ACC112 (cell line): ENCODE measurements at regions not wholly inside any gene's neighbourhood (a gene's known extent, or its start where the extent isn't known, plus 50 kb on each side); places are given as distances from the start of the nearest gene placed in this dataset.

Experiments used
- H2AFZ ChIP-seq: fragments of 200-600 bp; sonication (generic); one replicate; pipeline ENCODE4 v1.6.0; 2017; ENCODE audit warnings: antibody characterized with exemption, low read length; ENCODE audit not compliant: unreplicated experiment
- H3K27ac ChIP-seq: fragments of 200-600 bp; sonication (generic); 2 replicates; pipeline ENCODE4 v1.5.1; 2014; ENCODE audit warnings: low read depth, mild to moderate bottlenecking, antibody characterized with exemption, low read length, moderate library complexity
- H3K27me3 ChIP-seq: fragments of 200-600 bp; sonication (generic); 2 replicates; pipeline ENCODE4 v1.6.1; 2014; ENCODE audit warnings: mild to moderate bottlenecking, antibody characterized with exemption, low read length, moderate library complexity, mixed read lengths; ENCODE audit not compliant: insufficient read depth
- H3K36me3 ChIP-seq: fragments of 200-600 bp; sonication (generic); 2 replicates; pipeline ENCODE4 v1.6.1; 2016; ENCODE audit warnings: mild to moderate bottlenecking, antibody characterized with exemption, low read length, moderate library complexity, mixed read lengths; ENCODE audit not compliant: insufficient read depth
- H3K4me1 ChIP-seq: fragments of 200-600 bp; sonication (generic); one replicate; pipeline ENCODE4 v1.6.1; 2016; ENCODE audit warnings: low read length, mixed read lengths; ENCODE audit not compliant: insufficient read depth, unreplicated experiment, control insufficient read depth
- H3K4me3 ChIP-seq: fragments of 200-600 bp; sonication (generic); 2 replicates; pipeline ENCODE4 v1.5.1; 2014; ENCODE audit warnings: mild to moderate bottlenecking, low read depth, low read length
- H3K79me2 ChIP-seq: fragments of 200-600 bp; sonication (generic); one replicate; pipeline ENCODE4 v1.6.0; 2016; ENCODE audit warnings: low read length; ENCODE audit not compliant: control insufficient read depth, unreplicated experiment, insufficient read depth

DNA sequence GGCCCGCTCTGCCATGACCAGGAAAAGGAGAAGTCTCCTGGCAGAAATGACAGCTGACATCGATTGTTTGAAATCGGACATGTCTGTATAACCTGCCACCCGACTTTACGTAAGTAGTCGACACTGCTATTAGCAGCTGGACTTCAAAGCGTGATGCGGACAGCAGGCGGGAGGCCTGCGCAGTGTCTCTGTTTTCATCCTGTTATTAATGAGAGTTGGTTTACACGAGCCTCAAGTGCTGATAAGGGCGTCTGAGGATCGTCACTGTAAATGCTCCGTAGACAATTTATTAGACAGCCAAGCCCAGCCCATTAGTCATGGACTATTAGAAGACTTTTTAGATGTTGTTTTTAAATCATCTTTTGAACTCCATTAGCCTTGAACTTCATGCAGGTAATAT is 328.3 kb downstream of the FOXL1 start:
- Histone ChIP-seq H3K4me1 (peaks cover 7% of the 10 kb centered on the region), H3K27me3 (no peaks in the 10 kb centered on the region), H2AFZ (no peak overlapping the region), H3K79me2 (no peaks in the 10 kb centered on the region), H3K36me3 (no peaks in the 10 kb centered on the region), H3K4me3 (no peak overlapping the region), H3K27ac (no peak overlapping the region)

DNA sequence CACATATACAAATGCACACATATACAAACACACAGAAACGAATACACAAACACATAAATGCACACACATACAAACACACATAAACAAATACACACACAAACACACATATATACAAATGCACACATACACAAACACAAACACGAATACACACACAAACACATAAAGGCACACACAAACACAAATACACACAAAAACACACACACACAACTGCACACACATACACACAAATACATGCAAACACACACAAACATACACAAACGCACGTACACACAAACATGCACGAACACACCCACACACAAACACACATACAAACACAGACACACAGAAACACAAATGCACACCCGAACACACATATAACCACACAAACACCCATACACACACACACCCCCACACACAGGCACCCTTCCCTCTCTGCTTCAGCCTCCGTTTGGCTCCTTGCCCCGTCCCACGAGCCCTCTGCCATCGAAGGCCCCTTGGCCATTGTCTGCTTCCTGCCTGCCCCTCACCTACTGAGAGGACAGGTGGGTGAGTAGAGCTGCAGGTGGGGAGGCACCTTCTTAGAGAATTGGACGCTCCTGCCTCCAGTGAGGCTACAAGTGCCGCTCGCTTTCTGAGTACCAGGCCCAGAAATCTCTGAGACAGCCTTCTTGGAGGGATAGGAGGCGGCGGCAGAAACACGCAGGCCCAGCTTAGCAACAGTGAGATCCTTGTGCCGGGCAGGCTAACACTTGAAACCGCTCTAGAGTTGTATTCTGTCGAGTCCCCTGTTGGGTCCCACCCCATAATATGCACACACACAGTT is 331.2 kb downstream of the FOXL1 start:
- Histone ChIP-seq H3K27ac (no peak overlapping the region), H3K4me1 (peaks cover under 1% of the 10 kb centered on the region), H3K4me3 (no peak overlapping the region), H2AFZ (no peak overlapping the region), H3K27me3 (no peaks in the 10 kb centered on the region), H3K36me3 (no peaks in the 10 kb centered on the region), H3K79me2 (no peaks in the 10 kb centered on the region)

DNA sequence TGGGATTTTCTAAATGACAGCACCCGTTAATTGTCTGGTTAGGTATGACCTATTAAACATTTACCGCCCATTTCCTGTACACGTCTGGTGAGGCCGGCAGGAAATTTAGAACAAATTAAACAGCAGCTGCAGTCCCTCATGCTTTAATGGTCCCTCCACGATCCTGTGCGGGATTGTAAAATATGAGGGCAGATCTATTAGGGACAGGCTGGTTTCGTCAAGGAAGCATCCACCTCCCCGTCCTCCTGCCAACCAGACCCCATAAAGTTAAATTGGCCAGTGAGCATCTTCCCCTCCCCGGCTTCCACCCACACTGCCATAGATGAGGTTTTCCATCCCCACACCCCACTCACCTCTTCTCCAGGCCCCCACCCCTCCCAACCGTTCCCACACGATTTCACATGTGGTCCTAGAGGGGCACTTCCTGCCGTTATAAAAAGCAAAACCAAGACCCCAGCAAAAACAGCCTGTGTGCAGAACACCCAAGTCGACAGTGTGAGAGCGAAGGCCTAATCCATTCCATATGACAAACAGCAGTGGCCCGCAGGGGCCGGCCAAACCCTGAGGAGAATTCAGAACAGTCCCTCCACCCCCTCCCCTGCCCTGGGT is 331.9 kb downstream of the FOXL1 start:
- no peak overlapping the region for H3K27ac ChIP-seq
- no peaks in the 10 kb centered on the region for H3K79me2 ChIP-seq
- H3K27me3 ChIP-seq: no peaks in the 10 kb centered on the region
- H3K36me3 ChIP-seq: no peaks in the 10 kb centered on the region
- peaks cover 8% of the 10 kb centered on the region for H3K4me1 ChIP-seq
- no peak overlapping the region for H2AFZ ChIP-seq
- H3K4me3 ChIP-seq: no peak overlapping the region

DNA sequence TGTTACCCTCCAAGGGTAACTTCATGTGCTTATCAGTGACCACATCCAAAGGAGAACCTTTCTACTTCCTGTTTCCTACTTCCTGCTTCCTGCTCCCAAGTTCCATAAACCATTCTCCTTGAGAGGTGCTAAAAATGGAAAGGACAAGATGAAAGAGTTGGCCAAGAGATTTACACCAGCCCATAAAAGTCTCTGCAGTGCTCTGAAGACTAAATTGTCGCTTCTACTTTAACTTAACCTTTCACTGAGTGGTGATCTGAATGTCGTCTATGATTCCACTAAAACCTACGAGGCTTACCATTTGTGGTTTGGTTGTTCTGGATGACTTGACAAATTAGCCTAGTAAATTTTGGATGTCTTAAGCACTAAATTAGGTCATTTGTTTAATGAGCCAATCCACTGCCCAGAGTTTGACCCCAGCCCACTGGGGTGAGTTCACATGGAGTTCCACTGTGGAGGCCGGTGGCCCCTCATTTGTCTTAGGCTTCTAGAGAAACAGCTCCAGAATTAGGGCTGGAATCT is 333.1 kb downstream of the FOXL1 start:
- no peak overlapping the region for H3K27ac ChIP-seq
- H3K4me1 ChIP-seq: peaks cover 8% of the 10 kb centered on the region
- no peaks in the 10 kb centered on the region for H3K36me3 ChIP-seq
- no peak overlapping the region for H3K4me3 ChIP-seq
- no peaks in the 10 kb centered on the region for H3K79me2 ChIP-seq
- H2AFZ ChIP-seq: no peak overlapping the region
- H3K27me3 ChIP-seq: no peaks in the 10 kb centered on the region

DNA sequence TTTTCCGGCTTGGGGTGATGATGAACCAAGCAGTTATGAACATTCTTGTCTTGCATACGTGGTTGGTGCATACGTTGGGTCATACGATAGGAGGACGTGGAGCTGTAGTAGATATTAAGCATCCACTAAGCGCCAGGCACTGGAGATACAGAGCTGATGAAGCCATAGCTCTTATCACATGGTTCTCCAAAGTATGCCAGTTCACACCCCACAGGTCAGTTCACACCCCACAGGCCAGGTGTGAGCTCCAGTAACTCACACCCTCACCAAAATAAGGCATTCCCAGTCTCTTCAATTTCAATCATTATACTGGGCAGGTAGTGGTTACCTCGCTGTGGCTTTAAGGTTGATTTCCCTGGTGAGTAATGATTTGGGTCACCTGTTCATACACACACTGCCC is 335.5 kb downstream of the FOXL1 start:
- no peak overlapping the region for H2AFZ ChIP-seq
- no peaks in the 10 kb centered on the region for H3K27me3 ChIP-seq
- peaks cover 8% of the 10 kb centered on the region for H3K4me1 ChIP-seq

DNA sequence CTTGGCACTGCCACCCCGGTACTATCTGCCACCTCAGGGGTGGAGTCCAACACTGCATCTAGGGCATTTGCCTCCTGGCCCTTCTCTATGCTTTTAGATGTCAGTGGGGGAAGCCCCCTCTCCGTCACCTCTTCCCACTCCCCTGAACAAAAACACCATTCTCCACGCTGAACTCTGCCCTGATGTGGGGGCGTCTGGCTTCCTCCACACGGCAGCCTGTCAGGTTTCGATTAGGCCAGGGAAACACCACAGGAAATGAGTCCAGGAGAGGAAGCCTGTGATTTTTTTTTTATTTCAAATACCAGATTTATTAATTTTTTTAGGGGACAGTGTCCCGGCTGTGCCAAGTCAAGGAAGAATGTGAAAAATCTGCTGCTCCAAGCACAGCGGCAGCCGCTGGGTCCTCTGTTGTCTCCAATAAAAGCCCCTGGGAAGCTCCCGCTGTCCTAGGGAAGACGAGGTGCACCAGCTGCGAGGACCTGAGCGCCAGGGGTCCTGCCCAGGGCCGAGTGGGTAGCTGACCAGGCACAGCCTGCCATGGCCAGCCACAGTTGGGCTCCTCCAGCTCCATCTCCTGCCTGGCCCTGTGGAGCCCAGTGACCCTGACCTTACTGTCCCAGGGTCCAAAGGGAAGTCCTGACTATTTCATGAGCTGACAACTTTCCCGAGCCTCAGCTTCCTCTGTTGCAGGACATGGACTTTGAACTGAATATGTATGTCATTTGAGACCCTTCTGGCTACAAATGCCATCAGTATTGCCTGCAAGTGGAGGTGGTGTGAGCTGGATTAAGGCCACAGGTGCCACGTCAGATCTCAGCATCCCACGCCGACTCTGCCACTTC is 336.7 kb downstream of the FOXL1 start:
- H3K4me1 ChIP-seq: peaks cover 8% of the 10 kb centered on the region
- H3K27ac ChIP-seq: no peak overlapping the region
- no peaks in the 10 kb centered on the region for H3K36me3 ChIP-seq
- H3K79me2 ChIP-seq: no peaks in the 10 kb centered on the region
- H2AFZ ChIP-seq: no peak overlapping the region
- H3K27me3 ChIP-seq: no peaks in the 10 kb centered on the region
- H3K4me3 ChIP-seq: no peak overlapping the region

More for the DNA sequence above, 335.5 kb downstream of the FOXL1 start:
- no peaks in the 10 kb centered on the region for H3K36me3 ChIP-seq
- H3K4me3 ChIP-seq: no peak overlapping the region
- H3K79me2 ChIP-seq: no peaks in the 10 kb centered on the region
- H3K27ac ChIP-seq: no peak overlapping the region

DNA sequence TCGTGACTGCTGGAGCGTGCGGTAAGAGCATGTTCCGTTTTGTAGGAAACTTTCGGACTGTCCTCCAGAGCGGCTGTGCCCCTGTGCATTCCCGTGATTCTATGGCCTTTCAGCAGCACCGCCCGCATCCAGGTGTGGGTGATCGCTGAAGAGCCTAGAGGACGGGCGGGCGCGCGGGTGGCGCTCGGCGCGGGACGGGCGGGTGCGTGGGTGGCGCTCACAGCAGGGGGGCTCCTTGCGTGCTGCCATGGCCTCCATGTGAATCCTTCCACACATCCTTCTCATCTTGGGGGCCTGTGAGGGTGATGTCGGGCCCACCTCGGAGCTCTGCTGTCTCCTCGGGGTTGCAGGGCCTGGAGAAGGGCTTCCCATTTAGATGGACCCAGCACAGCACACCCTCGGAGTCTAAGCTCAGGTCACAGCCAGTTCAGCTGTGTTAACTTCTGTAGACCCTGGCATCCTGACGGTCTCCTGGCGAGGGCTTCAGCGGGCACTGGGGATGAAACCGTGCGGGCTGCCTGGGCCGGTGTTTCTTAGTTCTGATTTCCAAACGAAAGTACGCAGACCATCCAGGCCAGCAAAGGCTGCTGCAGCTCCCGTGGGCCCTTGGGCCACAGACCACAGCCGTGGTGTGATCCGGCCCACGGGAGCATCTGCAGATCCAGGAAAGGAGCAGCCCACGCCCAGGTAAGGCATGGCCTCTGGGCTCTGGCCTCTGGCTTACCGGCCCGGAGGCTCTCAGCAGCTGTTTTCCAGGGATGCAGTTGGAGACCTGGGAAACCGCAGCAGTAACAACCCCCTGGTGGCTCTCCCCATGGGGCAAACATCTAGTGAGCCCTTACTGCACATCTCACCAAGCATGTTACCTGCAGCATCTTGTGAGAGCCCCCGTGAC is 339.4 kb downstream of the FOXL1 start:
- H3K27me3 ChIP-seq: no peaks in the 10 kb centered on the region
- H3K4me1 ChIP-seq: peaks cover 8% of the 10 kb centered on the region
- H2AFZ ChIP-seq: no peak overlapping the region
- no peak overlapping the region for H3K4me3 ChIP-seq
- H3K79me2 ChIP-seq: no peaks in the 10 kb centered on the region
- peaks cover 16% of the 10 kb centered on the region; the same call in 1 of the 2 replicates for H3K36me3 ChIP-seq
- no peak overlapping the region for H3K27ac ChIP-seq

DNA sequence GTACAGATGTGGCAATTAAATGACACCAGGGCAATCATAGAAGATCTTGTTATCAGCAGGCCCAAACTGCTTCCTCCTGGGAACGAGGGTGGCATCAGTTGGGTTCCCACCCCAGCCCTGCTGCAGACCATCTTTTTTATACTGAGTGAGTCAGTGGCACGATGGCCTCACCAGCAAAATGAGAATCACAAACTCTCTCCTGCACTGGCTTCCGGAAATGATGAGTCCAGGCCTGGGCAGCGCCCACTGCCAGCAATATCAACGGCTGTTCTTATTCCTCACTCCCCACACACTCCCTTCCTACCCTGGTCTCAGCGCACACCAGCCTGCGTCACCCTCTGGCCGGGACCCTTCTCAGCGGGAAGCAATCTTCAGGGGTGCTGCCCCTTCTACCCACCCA is 340.3 kb downstream of the FOXL1 start:
- Histone ChIP-seq H3K79me2 (no peaks in the 10 kb centered on the region), H3K4me3 (no peak overlapping the region), H3K27me3 (no peaks in the 10 kb centered on the region), H3K36me3 (peaks cover 16% of the 10 kb centered on the region; the same call in 1 of the 2 replicates), H2AFZ (no peak overlapping the region), H3K4me1 (peaks cover 8% of the 10 kb centered on the region), H3K27ac (no peak overlapping the region)

DNA sequence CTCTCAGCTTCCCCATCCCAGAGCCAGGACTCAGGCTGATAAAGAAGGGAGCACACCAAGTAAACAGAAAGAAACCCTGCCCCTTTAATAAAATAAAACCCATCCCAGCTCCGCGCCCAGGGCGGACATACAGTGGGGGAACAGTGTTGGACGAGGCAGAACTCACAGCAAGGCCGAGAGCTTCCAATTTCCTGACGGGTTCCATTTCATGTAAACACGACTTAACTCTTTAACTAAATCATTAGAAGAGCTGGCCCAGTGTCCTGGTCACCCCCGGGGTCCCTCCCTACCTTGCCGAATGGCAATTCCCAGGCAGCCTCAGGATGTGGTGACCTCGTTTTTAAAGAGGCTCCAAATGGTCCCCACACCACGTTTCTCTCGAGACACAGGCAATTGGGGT is 340.7 kb downstream of the FOXL1 start:
- no peaks in the 10 kb centered on the region for H3K27me3 ChIP-seq
- H3K79me2 ChIP-seq: no peaks in the 10 kb centered on the region
- peaks cover 13% of the 10 kb centered on the region for H3K4me1 ChIP-seq
- H2AFZ ChIP-seq: no peak overlapping the region
- peaks cover 16% of the 10 kb centered on the region; the same call in 1 of the 2 replicates for H3K36me3 ChIP-seq
- no peak overlapping the region for H3K27ac ChIP-seq
- H3K4me3 ChIP-seq: no peak overlapping the region
